SIG-M5 treated with dmso at 0.1 percent for 504 hours (cell line): ENCODE measurements at regions not wholly inside any gene's neighbourhood (a gene's known extent, or its start where the extent isn't known, plus 50 kb on each side); places are given as distances from the start of the nearest gene placed in this dataset.
A peak's percentile ranks its signal among the peaks of the same experiment; 100 is the strongest.

ENCODE experiments used
- DNase-seq: peaks from one replicate; lab custom pipeline; 2025; ENCODE audit not compliant: unreplicated experiment; lab: John Stamatoyannopoulos, UW

DNA sequence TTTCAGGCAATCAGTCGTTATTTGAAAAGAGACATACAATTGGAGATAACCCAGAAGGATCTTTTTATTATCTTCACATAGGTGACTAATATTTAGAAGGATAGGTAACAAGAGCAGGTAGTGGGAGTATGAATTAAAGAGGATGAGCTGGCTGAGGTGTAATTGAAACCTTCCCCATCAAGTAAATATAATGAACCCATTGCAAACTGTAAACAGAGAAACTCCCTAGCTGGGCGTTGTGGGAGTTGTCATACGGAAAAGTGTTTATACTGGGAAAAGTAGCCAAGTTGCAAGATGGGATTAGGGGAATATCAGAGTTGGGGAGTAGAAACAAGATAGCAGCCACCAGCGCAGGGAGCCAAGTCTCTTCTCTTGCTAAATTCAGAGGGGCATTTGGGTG, 448.4 kb downstream of the COG6 start:
- no peak for DNase-seq

DNA sequence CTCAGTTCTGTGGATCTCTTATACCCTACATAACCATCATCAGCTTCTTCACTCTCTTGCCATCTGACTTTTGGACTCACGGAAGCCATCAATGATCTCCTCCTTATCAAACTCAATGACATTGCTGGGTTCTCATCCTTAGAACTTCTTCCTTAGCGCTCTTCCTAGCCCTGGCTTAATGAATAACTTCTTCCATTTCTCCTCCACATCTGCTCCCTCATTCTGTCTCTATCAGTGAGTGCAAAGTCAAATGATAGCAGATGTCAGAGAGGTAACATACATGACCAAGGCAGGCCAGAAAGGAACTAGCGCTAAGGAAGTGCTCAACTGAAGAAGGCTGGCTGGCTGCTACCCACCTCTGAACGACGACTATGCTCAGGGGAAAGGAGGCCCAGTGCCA, 449.8 kb downstream of the COG6 start:
- DNase-seq = no peak

DNA sequence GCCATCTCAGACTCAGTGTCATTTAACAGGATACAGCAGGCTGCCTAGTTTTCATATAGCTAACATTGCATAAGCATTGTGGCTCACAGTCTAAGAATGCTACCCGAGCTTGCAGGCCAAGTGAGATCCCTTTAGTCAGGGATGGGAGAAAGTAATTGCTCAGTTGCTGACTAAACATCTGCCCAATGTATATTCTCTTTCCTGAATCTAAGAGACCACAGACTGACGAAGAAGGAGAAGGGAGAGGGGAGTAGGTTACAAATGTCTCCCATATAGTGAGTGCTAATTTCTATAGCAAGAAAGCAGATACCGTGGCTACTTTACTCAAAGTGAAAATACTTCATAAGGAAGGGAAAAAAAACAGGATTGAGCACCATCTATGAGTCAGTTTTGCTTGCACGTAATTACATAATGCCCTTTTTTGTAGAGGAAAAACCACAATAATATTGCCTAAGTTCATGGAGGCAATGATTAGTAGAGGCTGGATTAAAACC, 453.9 kb downstream of the COG6 start:
- peak; percentile 77 for DNase-seq

DNA sequence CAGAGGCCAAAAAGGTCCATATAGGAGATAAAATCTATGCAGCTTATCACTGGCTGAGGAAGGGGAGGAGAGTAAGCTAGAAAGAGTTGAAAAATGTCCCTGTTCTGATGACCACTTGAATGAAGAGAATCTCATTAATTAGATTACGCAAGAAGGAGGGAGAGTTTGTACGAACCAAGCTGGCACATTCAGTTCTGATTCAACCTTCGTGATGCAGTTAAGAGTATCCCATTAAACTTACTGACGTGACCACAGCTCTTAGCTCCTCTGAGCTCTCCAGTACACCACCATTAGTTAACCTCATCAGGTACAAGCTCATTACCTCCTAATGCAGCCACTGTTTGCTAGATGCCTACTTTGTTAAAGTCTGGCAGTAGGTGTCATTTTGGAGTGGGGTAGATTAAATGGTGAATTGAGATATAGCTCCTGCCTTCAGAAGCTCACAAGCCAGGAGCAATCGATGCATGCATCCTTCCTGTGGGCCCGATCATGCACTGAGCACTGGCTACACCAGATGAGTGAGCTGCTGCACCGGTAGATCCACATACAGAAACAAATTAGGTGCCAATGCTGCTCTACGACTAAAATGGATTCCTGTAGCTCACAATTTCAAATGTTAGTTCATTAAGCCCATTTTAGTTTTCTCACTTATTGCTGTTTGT, 458.3 kb downstream of the COG6 start:
- DNase-seq = no peak

DNA sequence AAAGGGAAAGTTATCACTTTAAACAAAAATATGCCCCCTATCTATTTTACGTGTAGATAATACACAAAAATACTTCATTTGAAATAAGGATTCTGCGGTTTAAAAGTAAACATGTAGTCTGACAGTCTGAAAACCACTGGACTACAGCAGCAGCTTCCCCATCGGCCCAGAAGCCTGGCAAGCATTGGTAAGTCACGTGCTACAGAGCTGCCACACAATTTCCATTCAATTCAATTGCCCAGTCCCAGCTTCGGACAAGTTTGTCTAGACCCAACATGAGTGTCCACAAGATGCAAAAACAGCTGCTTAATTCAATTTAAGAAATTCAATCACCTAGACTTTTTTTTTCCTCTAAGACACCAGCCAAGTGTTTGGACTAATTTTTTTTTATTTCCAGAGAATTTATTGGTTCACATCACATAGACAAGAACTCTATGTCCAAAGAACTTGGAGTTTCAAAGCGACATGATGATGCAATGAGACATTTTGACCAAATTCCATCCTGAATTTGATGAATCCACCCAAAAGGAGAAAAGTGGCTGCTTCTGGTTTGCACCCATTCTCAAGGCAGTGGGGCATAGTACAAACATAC, 458.9 kb downstream of the COG6 start:
- DNase-seq = no peak

DNA sequence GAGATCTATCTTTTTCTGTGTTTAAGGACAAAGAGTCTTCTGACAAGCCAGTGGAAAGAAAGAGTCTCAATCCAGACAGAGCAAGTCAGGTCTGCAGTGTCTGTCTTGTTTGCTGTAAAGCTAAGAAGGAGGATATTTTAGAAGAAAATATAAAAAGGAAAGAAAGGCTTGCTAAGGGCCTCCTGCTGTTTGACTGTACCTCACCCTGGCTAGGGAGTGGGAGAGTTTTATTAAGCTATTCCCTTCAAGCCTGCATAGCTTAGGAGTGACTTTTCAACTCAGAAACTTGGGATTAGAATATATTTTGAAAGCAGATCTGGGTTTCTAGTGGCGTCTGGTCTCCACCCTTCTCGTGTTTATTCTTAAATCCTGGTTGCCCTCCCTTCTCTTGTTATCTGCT, 460.0 kb downstream of the COG6 start:
- no peak for DNase-seq

DNA sequence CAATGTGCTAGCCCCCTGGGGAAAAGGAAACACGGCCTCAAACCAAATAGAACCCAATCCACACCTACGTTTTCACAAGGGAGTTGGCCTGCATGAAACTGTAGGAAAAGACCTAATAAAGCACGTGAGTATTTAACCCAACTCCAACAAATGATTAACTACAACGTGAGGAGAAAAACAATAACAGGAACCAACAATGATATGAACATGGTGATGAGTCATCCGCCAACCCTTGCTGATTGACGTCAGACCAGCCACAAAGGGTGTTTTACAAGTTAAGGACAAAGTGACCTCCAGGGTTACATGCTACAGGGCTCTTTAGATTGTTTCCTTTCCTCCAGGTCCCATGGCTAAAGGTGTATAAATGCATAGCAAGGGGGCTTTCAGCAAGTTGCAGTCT, 460.5 kb downstream of the COG6 start:
- DNase-seq = no peak

DNA sequence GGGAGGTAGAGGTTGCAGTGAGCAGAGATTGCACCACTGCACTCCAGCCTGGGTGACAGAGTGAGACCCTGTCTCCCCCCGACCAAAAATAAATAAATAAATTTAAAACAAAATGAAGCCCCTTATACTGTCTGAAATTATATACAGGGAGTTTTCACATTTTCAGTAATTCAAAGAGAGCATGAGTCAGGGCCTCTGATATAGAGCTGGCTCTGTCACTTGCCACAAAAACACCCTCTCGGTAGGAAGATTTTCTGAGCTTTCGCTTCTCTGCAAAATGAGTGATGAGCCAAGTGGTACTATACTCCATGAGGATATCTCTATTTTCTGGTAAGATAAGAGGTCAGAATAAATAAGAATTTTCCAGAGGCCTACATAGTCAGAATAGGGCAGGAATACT, 462.9 kb downstream of the COG6 start:
- DNase-seq = no peak

DNA sequence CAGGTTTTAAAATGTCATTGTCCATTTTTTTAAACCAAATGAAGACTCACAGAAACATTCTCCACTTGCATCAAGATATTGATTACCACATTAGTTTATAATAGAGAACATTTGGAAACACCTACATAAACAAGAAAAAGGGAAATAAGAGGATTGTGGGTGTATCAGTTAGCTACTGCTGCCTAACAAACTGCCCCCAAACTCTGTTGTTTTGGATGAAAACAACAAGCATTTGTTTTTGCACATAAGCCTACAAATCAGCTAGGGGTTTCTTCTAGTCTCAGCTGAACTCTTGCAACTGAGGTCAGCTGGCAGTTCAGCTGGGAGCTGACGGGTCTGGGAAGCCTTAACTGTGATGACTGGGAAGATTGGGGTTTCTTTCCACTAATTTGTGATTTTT, 464.4 kb downstream of the COG6 start:
- no peak for DNase-seq

DNA sequence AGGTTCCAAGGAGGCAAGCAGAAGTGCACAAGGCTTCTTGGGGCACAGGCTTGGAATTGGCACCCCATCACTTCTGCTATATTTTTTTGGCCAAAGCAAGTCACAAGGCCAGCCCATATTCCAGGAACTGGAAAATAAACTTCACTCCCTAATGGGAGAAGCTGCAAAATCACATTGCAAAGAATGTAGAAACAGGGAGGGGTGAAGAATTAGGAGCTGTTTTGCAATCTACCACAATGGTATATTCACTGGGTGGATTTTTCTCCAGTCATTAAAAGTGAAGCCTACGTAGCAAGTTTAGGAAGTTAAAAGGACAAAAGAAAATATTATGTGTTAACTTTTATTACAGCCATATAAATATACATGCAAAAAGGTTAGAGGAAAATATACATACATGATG, 464.8 kb downstream of the COG6 start:
- no peak for DNase-seq

DNA sequence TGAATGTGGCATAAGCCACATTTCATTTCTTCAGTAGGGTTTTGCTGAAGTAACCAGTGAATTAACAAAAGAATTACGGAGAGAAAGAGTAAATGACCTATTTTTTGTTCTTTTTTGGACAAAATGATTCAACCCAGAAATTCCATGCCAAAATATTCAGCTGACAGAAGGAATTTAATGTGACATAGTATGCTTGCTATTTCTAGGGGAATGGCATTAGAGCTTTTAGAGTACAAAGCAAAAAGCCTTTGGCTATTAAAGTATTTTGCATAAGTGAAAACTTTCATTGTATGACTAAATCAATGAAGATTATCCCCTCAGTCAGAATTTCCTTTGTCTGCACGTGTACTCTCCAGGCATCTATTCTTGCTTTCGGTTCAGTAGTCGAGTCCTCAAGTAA, 465.3 kb downstream of the COG6 start:
- no peak for DNase-seq

DNA sequence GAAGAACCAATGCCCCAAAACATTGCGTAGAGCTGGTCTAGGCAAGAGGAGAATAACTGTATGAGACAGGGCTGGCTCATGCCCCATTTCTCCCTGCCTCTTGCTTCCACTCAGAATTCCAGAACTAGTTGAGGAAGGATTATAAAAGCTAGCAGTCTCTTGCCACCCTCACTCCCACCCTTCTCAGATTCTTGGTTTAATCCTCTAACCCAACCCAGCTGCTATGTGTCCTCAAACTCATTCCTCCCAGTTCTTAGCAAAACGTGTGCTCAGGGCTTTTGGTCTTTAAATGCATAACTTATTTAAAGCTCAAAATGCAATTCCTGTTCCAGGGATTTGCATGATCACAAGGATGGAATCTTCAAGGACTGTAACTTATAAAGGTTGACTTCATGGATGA, 466.3 kb downstream of the COG6 start:
- no peak for DNase-seq

DNA sequence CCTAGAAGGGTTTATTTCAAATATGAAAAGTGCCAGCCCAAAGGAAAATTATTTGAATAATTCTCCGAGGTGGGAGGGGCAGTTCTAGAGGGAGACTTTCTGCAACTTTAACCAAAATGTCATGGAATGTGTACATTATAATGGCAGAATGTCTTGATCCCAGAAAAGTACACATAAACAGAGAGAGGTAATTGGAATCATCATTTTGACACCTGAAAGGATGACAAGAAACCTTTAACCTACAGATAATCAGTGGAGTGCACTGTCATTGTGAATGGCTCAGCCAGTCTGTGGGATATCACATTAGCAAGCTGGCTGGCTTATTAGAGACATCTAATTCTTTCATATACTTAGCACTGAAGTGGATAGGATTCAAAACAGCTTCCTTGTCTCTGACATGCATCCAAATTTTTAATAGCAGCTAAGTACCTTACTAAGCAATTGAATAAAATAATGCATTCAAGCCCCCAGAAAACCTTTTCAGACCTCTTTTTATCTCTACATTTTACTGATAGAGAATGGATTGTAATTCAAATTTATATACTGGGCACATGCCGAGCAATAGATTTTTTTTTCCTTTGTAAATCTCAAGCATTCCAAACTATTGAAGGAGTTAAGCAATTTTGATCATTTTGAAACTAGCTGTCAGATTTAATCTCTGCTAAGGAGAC, 468.6 kb downstream of the COG6 start:
- no peak for DNase-seq

DNA sequence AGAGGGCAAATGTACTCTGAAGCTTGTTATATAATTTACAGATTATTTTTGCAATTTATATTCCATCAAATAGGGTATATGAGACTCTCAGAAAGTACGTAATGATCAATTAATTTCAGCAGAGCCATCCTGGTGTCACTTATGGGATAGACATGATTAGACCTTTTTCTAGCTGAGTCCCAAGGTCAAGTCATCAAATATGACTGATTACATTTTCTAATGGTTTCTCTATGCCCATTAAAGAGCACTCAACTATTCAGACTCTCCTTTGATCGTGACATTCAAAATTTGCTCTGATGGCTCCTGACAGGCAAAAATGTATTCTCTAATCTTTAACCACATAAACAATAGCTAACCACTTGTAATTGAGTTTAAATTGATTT, 469.2 kb downstream of the COG6 start:
- no peak for DNase-seq

DNA sequence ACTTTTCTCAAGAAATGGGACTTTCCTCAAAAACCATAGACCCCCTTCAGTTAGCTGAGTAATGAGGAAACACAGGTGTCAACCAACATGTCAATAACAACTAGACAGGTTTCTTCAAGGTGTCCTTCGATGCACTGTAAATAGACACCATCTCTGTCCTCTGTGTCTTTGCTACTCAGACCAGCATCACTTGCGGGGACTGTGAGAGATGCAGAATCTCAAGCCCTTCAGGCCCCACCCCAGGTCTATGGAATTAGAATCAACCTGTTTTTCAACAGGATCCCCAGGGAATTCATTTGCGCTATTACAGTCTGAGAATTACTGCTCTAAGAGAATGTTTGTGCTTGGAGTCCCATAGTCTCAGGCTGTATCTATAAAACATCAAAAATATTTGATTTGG, 469.9 kb downstream of the COG6 start:
- no peak for DNase-seq

DNA sequence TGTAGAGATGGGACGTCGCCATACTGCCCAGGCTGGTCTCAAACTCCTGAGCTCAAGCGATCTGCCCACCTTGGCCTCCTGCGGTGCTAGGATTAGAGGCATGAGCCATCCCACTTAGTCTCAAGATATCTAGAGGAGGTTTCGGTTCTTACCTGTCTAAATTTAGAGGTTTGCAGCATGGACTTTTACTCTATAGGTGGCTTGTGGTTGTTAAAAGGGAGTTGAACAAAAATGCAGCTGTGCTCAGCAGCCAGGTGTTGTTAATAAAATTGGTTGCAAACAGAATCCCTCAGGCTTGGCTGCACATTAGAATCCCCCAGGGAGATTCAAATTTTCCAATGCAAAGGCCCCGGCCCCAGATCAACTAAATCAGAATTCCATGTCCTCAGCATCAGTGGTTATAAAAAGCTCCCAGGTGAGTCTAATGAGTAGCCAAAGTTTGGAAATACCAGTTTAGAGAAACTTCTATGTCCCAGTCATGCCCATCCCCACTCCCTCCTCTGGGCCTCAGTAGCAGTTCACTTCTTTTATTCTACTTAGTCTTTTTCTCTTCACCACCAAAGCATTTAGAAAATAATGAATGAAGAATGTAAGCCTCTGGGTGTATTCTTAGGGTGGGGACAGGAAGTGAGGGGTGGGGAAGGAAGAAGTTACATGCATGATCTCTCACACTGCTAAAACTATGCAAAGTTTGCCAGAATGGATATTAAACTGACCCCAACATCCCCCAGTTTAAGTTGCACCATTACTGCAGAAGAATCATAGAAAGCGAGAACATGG, 471.0 kb downstream of the COG6 start:
- no peak for DNase-seq

DNA sequence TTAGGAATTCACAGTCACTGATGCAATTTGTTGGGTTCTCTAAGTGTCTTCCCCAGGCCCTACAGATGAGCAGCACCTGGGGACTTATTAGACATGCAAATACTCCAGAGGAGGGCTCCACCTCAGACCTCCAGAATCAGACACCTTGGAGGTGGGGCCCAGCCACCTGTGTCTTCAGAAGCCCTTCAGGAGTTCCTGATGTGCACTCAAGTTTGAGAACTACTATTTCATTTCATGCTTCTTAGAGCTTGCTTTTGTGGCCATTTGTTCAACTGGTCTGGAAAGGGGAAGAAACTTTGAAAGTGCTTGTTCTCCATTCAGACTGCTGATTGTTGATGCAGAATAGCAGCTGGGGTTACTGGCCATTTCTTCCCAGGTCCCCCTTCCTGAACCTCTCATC, 472.0 kb downstream of the COG6 start:
- DNase-seq = no peak

DNA sequence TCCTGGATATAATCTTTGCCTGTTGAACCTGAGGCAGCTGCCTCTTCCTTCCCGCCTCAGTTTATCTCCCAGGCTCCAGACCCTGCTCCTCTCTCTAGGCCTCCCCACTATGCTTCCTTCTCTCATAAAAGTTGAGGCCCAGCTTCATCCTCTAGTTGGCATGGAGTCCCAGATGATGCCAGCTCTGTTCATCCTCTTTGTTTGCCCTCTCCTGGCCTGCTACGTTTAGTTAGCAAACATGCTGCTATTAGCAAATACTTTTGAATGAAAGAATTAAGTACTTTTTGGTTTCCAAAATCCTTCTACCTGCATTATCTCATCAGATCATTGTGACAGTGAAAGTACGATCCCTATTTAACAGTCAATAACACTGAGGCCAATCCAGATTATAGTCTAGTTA, 472.5 kb downstream of the COG6 start:
- no peak for DNase-seq

DNA sequence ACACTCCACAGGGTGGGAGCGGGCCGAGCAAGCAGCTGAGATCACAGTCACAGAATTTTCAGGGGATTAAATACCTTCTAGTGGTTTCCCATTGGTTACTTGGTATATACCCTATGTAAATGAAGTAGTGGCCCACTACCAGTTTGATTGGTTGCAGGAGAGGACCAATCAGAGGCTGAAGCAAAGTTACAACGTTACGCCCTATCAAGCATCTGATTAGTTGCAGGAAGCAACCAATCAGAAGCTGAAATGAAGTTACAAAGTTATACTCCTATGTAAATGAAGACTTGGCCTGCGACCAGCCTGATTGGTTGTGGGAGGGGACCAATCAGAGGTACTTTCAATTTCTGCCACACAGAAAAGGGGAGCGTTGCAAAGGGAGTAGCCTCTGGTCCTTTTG, 474.0 kb downstream of the COG6 start:
- no peak for DNase-seq

DNA sequence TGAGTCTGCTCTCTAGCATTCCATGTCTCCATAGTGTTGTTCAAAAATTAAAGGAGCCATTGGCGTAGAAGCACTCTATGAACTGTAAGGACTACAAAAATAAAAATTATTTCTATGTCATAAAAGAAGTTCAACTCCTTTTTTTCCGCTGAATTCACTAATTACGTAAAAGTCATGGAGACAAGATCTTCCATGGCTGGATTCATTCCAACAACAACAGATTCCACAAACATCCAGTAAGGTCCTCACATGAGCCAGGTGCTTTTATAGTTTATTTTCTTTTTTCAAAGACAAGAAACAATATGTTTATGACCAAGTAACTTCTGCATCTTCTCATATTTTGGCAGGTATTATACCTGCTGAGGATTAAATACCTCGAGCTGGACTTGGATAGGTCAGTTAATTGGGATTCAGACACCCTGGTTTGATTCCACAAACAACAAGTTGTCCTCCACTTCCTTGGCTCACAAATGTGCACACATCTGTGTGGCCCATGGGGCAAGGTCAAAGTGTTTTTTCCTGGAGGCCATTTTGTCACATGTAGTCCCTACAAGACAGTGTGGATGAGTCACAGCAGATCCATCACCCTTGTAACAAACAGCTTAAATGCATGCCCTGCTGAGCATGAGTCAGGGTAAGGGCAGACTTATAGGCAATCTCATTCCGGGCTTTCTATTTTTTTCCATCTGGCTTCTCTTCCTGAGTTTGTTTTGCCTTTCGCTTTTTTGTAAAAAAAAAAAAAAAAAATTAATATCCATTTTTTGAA, 475.6 kb downstream of the COG6 start:
- no peak for DNase-seq

DNA sequence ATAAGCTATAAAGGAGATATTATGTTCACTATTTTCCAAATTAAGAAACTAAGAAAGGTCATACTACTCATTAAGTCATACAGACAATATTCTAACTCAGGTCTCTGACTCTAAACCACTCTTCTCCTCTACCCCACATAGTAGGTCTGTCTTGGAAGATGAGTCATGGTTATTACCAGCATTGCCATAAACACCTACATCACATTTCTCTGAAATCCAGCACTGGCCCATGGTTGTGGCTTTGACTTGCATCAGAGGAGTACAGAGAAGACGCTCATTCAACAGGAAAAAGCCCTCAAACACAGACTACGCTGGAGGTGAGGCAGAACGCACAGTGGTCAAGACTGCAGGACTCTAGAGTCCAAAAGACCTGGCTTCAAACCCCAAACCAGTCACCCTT, 476.8 kb downstream of the COG6 start:
- no peak for DNase-seq
